Activated T-cell treated with anti-CD3 and anti-CD28 coated beads for 24 hours (primary cell): ENCODE measurements at regions not wholly inside any gene's neighbourhood (a gene's known extent, or its start where the extent isn't known, plus 50 kb on each side); places are given as distances from the start of the nearest gene placed in this dataset.

Experiments
- DNase-seq: peaks from one replicate; pipeline ENCODE4 v3.0.0-alpha.2; 2020; ENCODE audit warnings: low read depth

DNA sequence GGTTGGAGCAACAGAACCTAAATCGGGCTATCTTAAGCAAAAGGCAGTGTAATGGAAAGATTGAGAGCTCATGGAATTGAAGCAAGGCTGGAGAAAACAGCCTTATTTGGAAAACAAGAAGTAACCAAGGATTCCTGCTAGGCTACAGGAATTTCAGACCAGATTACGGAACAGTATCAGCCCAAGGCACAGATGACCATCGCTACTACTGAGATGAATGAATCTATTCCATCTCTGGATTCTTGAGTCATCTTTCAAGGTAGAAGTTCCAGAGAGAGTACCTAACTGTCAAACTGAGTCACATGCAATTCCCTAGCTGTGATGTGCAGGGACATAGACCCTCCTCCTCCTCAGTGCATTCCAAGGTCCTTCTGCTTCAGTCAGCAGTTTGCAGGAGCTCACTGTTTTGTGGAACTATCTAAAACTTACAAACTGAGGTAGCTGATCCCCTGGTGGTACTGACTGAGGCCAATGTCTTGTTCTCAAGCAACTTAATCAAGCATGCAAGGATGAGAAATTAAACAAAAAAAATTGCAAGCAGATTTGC is 62.0 kb upstream of the SMLR1 start:
- DNase-seq, result no peak

GRCh38 chr6:130766239-130767144 is 60.7 kb upstream of the SMLR1 start:
- DNase-seq, result no peak

DNA sequence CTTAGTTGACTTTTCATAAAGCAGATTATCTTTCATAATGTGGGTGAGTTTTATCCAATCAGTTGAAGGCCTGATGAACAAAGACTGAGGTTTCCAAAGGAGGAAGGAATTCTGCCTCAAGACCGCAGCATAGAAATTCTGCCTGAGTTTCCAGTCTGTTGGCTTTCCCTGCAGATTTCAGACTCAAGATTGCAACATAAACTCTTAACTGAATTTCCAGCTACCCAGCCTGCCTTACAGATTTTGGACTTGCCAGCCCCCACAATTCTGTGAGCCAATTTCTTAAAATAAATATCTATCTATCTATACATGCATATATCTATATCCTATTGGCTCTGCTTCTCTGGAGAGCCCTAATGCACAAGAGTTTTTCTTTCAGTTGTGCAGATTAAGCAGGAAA is 57.3 kb upstream of the SMLR1 start:
- DNase-seq, result no peak

DNA sequence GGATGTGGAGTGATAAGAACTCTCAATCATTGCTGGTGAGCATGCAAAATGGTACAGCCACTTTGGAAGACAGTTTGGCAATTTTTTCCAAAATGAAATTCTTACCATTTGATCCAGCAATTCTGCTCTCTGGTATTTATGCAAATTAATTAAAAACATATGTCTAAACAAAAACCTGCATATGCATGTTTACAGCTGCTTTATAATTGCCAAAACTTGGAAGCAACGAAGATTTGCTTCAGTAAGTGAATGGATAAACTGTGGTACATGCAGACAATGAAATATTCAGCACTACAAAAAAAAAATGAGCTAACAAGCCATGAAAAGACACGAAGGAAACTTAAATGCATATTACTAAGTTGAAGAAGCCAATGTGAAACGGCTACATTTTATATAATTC is 55.5 kb upstream of the SMLR1 start:
- no peak for DNase-seq

GRCh38 chr6:130773860-130774259 is 53.3 kb upstream of the SMLR1 start:
- no peak for DNase-seq

DNA sequence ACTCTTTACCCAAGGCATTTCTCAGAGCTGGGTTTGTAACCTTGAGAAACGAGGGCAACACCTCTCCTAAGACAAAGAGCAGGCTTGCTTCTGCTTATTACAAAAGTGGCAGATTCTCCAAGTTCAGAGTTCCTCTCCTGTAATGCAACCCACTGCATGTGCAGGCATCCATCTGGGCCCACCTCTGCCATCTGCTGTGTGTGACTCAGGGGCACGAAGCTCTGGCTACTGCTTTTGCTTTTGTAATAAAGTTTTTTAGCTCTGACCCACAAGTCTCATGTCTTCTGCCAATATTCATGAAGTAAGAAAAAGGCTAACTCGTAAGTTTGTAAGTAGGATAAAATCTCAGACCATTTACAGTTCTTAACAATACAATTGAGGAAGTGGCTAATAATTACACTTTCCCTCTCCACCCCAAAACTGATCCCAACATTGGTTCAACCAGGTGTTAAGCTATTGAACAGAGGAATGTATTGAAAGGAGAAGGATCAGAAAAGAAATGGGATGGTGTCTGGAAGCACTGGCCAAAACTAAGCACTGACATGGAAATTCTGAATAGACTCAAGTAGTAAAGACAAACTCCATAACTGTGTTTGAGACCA is 51.7 kb upstream of the SMLR1 start:
- DNase-seq, result no peak

- no peak for DNase-seq
Measured at GRCh38 chr6:130776287-130776925, 50.8 kb upstream of the SMLR1 start.
